ENCODE measurements at regions not wholly inside any gene's neighbourhood (a gene's known extent, or its start where the extent isn't known, plus 50 kb on each side); places are given as distances from the start of the nearest gene placed in this dataset.
A peak's percentile ranks its signal among the peaks of the same experiment; 100 is the strongest.

DNA sequence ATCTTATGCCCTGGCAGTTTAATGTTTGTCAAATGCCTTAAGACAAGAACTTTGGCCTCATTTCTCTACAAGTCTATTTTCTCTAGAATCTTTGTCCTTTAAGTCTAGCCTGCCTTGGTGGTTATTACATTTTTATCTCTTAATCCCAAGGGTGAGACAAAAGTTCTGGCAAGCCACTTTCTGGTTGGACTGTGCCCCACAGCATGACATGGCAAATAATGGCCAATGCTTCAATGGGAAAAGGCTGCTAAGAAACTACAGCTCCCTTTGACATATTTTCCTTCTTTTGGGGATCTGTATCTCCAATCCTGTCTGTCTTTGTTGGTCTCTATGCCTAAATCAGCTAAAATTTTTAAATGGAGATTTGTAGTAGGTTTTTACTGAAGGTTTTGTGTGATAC lies 181.6 kb upstream of the MBNL1 start:
- no peak for TF ChIP-seq Cebpa-rat (IDR thresholded peaks at IDR 0.05)
- no peak overlapping the region for H3K27ac ChIP-seq
- no peaks in the 10 kb centered on the region for H3K27me3 ChIP-seq

DNA sequence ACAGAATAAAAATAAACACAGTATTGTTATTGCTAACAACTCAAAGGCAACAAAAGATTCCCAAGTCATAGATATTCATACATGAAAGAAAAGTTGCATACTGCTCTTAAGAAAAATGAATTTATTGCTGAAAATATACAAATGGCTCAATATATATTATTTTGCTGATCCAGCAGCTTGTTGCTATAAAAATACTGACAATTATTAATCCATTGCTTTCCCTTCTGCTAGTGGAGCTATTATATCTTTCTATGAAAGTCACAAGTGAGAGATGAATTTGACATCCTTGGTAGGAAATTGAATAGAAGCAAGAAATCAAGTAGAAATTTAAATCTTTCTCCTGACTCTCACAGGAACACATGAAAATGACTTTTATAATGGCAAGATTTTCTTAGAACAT lies 179.2 kb upstream of the MBNL1 start:
- Histone ChIP-seq H3K9ac (no peak overlapping the region), H3K27ac (no peak overlapping the region), H3K27me3 (no peaks in the 10 kb centered on the region), H3K36me3 (no peaks in the 10 kb centered on the region), H3K4me1 (no peaks in the 10 kb centered on the region), H3K4me3 (no peak overlapping the region), H4K20me1 (no peaks in the 10 kb centered on the region), H3K9me3 (replicated peaks in 1 of 11) (no peaks in the 10 kb centered on the region), H3K4me2 (no peak overlapping the region)
- TF ChIP-seq Cebpa-rat (IDR thresholded peaks at IDR 0.05) = no peak

More for the DNA sequence above, 181.6 kb upstream of the MBNL1 start:
- no peaks in the 10 kb centered on the region for H4K20me1 ChIP-seq
- H3K4me2 ChIP-seq = no peak overlapping the region
- H3K9ac ChIP-seq = no peak overlapping the region
- no peaks in the 10 kb centered on the region for H3K36me3 ChIP-seq
- H3K4me1 ChIP-seq = peaks cover 0 to 1% (median 0%) of the 10 kb centered on the region in 10 experiments; a peak in 1 of 20 replicates
- no peaks in the 10 kb centered on the region for H3K9me3 ChIP-seq (replicated peaks in 1 of 11)
- no peak overlapping the region for H3K4me3 ChIP-seq

DNA sequence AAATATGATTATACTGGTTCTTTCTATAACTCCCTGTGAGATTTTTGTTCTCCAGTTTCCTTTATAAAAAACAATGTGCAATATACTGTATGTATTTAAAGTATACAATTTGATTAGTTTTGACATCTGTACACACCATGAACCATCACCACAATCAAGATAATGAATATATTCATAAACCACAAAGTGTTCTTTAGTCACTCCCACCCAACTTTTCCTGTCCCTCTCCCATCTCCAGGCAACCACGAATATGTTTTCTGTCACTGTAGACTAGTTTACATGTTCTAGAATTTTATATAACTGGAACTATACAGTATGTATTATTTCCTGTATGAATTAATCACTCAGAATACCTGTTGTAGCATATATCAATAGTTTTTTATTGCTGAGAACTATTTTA lies 177.0 kb upstream of the MBNL1 start:
- no peak for TF ChIP-seq Cebpa-rat (IDR thresholded peaks at IDR 0.05)
- no peaks in the 10 kb centered on the region for H3K27me3 ChIP-seq
- H3K36me3 ChIP-seq = no peaks in the 10 kb centered on the region
- H3K4me2 ChIP-seq = no peak overlapping the region
- H3K9ac ChIP-seq = no peak overlapping the region
- no peaks in the 10 kb centered on the region for H3K9me3 ChIP-seq (replicated peaks in 1 of 11)
- no peak overlapping the region for H3K4me3 ChIP-seq
- H3K4me1 ChIP-seq = no peaks in the 10 kb centered on the region
- no peaks in the 10 kb centered on the region for H4K20me1 ChIP-seq
- H3K27ac ChIP-seq = no peak overlapping the region

DNA sequence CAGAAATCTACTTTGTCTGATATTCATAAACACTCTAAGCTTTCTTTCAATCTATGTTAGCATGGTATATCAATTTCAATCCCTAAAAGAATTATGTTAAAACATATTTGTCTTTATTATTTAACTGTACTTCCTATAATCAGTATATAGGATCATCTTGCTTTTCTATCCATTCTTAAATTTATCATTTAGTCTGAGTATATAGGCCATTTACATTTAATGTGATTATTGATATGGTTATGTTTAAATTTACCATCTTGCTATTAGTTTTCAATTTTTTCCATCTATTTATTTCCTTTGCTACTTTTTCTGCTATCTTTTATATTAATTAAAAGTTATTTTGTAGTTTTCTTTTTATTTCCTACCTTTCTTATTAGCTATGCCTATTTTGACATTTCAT lies 174.8 kb upstream of the MBNL1 start:
- H3K9ac ChIP-seq = no peak overlapping the region
- no peaks in the 10 kb centered on the region for H3K9me3 ChIP-seq (replicated peaks in 1 of 11)
- H3K4me3 ChIP-seq = no peak overlapping the region
- no peaks in the 10 kb centered on the region for H3K36me3 ChIP-seq
- no peak overlapping the region for H3K27ac ChIP-seq
- H3K27me3 ChIP-seq = no peaks in the 10 kb centered on the region
- no peak for TF ChIP-seq Cebpa-rat (IDR thresholded peaks at IDR 0.05)
- no peak overlapping the region for H3K4me2 ChIP-seq
- H4K20me1 ChIP-seq = no peaks in the 10 kb centered on the region
- no peaks in the 10 kb centered on the region for H3K4me1 ChIP-seq

DNA sequence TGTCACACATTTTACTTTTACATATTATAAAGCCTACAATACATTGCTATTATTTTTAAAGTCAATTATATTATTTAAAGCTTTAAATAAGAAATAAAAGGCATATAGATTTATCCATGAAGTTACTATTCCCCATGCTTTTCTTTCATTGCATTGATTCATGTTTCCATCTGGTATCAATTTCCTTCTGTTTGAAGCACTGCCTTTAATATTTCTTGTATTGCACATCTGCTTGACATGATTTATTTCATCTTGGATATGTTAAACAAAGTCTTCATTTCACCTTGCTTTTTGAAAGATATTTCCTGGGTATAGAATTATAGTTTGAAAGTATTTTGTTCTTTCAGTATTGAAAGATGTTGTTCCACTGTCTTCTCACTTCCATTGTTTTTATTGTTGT lies 174.3 kb upstream of the MBNL1 start:
- Histone ChIP-seq H3K4me2 (no peak overlapping the region), H3K36me3 (no peaks in the 10 kb centered on the region), H3K9me3 (replicated peaks in 1 of 11) (no peaks in the 10 kb centered on the region), H3K27me3 (no peaks in the 10 kb centered on the region), H4K20me1 (no peaks in the 10 kb centered on the region), H3K27ac (no peak overlapping the region), H3K9ac (no peak overlapping the region), H3K4me1 (no peaks in the 10 kb centered on the region), H3K4me3 (no peak overlapping the region)
- no peak for TF ChIP-seq Cebpa-rat (IDR thresholded peaks at IDR 0.05)

DNA sequence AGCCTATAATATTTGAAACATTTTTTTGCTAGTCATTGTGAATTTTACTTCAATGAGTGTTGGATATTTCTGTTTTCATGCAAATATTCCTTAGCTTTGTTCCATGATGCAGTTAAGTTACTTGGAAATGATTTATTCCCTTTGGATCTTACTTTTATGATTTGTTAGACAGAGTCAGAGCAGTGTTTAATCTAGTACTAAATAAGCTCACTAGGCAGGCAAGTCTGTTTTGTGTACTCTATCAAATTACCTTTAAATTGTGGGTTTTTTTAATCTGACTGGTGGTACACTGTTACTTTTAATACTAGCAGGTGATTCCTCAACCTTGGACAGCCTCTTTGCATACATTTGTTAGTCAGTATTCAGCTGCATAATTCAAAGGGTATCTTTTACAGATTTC lies 173.3 kb upstream of the MBNL1 start:
- Histone ChIP-seq H3K9me3 (replicated peaks in 1 of 11) (no peaks in the 10 kb centered on the region), H3K36me3 (no peaks in the 10 kb centered on the region), H3K27ac (no peak overlapping the region), H3K4me3 (no peak overlapping the region), H3K4me1 (0 out of 20 replicates have a peak, but pooled peaks cover 0 to 2% (median 0%) of the 10 kb centered on the region in 10 experiments), H3K4me2 (no peak overlapping the region), H4K20me1 (no peaks in the 10 kb centered on the region), H3K27me3 (no peaks in the 10 kb centered on the region), H3K9ac (no peak overlapping the region)
- TF ChIP-seq Cebpa-rat (IDR thresholded peaks at IDR 0.05) = no peak

DNA sequence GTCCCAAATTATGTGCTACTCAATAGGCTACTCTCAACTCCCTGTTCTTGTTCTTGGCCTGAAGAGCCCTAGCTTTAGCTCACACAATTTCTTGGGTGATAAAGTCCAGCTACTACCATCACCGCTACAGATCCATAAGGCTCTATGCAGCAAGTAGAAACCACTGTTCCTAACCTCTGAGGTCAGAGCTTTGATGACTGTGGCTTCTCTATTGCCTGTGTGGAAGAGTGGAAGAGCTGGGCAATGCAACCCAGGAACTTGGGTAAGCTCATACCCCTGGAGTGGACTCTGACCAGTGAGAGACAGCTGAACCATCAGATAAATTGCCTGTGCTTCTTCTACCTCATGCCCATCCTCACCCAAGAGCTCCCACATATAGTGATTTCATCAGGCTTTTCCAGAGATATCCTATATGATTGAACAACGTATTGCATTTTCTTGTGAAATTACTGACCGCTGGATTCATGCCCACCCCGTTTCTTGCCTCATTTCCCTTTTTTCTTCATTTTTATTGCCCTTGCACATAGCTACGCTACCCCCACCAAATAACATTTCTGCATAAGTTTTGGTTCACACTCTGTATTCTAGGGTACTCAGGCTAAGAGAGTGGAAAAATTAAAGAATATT lies 172.3 kb upstream of the MBNL1 start:
- Histone ChIP-seq H3K27me3 (no peaks in the 10 kb centered on the region), H3K9me3 (replicated peaks in 1 of 11) (no peaks in the 10 kb centered on the region), H3K4me1 (0 out of 20 replicates have a peak, but pooled peaks cover 0 to 3% (median 0%) of the 10 kb centered on the region in 10 experiments), H3K4me2 (no peak overlapping the region), H3K27ac (no peak overlapping the region), H3K4me3 (no peak overlapping the region), H3K36me3 (no peaks in the 10 kb centered on the region), H4K20me1 (no peaks in the 10 kb centered on the region), H3K9ac (no peak overlapping the region)
- TF ChIP-seq Cebpa-rat (IDR thresholded peaks at IDR 0.05) = no peak

DNA sequence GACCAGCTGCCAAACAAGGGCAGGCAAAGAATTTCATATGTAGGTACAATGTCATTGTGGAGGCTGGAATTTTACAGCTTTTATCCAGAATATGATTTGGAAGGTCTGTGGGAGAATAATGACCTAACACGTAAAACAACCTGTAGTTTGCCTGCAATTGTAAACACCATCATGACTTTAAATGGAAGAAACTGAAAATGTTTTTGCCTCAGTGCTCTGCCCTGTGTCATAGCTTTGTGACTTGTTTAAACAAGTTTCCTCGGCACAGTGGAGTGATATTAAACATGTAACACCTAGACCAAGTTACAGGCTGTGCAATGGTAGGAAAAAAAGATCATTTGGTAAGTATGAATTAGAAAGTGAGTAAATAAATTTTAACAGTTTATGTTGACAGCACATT lies 171.6 kb upstream of the MBNL1 start:
- Histone ChIP-seq H3K36me3 (no peaks in the 10 kb centered on the region), H4K20me1 (no peaks in the 10 kb centered on the region), H3K4me2 (no peak overlapping the region), H3K4me3 (no peak overlapping the region), H3K9me3 (replicated peaks in 1 of 11) (no peaks in the 10 kb centered on the region), H3K4me1 (0 out of 20 replicates have a peak, but pooled peaks cover 0 to 3% (median 0%) of the 10 kb centered on the region in 10 experiments), H3K9ac (no peak overlapping the region), H3K27ac (no peak overlapping the region), H3K27me3 (no peaks in the 10 kb centered on the region)
- TF ChIP-seq Cebpa-rat (IDR thresholded peaks at IDR 0.05) = no peak

DNA sequence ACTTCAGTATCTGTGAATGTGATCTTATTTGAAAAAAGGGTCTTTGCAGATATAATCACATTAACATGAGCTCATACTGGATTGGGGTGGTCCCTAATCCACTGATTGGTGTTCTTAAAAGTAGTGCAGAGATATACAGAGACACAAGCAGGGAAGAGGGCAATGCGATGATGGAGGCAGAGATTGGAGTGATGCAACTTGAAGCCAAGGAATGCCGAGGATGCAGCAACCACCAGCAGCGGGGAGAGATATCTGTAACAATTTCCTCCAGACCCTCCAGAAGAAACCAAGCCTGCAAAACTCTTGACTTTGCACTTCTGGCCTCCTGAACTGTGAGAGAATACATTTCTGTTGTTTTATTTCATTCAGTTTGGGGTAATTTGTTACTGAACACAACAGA lies 171.0 kb upstream of the MBNL1 start:
- Histone ChIP-seq H4K20me1 (no peaks in the 10 kb centered on the region), H3K4me2 (no peak overlapping the region), H3K4me3 (no peak overlapping the region), H3K4me1 (0 out of 20 replicates have a peak, but pooled peaks cover 0 to 3% (median 0%) of the 10 kb centered on the region in 10 experiments), H3K9me3 (replicated peaks in 1 of 11) (no peaks in the 10 kb centered on the region), H3K36me3 (no peaks in the 10 kb centered on the region), H3K9ac (no peak overlapping the region), H3K27ac (no peak overlapping the region), H3K27me3 (no peaks in the 10 kb centered on the region)
- no peak for TF ChIP-seq Cebpa-rat (IDR thresholded peaks at IDR 0.05)

DNA sequence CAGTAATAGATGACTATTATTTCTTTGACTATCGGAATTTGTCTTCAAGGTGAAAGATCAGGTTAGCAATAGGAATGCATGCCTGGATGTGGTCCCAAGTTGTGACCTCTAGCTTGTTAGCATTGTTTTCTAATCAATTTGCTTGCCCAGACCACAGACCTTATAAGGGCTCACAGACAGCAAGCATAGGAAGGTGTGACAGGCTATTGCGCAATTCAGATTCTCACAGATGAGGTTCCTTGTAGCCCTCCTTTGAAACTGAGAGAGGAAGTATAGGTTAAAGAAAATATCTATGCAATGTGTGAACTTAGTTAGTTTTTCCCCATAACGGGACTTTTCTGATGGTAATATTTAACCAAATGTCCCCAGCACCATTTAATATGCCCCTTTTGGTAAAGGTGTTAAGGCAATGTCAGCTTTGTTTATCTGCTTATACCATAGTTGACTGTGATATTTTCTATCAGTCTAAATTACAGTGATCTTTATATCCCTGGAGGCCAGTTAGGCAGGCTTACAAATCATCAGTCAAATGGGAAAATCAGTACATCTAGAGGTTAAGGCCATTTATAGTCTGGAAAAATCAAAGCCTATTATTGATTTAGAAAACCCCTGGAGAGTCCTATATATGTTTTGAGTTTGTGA lies 168.1 kb upstream of the MBNL1 start:
- Histone ChIP-seq H3K9ac (no peak overlapping the region), H3K4me1 (peaks cover 0 to 14% (median 0%) of the 10 kb centered on the region in 10 experiments; a peak in 7 of 20 replicates), H3K27ac (no peak overlapping the region), H3K36me3 (no peaks in the 10 kb centered on the region), H4K20me1 (no peaks in the 10 kb centered on the region), H3K27me3 (no peaks in the 10 kb centered on the region), H3K4me2 (no peak overlapping the region), H3K4me3 (no peak overlapping the region), H3K9me3 (replicated peaks in 1 of 11) (no peaks in the 10 kb centered on the region)
- TF ChIP-seq Cebpa-rat (IDR thresholded peaks at IDR 0.05) = peak; percentile 75 to 98 (median 95)
